HG03025 (cell line): ENCODE measurements at regions not wholly inside any gene's neighbourhood (a gene's known extent, or its start where the extent isn't known, plus 50 kb on each side); places are given as distances from the start of the nearest gene placed in this dataset.
"Not testable (repeated sequence)": the region's sequence is repeated elsewhere in the genome, so short reads cannot be mapped to it uniquely, and the experiment has no call there.

Experiments
- ATAC-seq: cut with Tn5 transposase; IDR thresholded peaks from one replicate; pipeline ENCODE4 v1.9.1; 2021; ENCODE audit warnings: mild to moderate bottlenecking, moderate library complexity; ENCODE audit not compliant: unreplicated experiment, low FRiP score

DNA sequence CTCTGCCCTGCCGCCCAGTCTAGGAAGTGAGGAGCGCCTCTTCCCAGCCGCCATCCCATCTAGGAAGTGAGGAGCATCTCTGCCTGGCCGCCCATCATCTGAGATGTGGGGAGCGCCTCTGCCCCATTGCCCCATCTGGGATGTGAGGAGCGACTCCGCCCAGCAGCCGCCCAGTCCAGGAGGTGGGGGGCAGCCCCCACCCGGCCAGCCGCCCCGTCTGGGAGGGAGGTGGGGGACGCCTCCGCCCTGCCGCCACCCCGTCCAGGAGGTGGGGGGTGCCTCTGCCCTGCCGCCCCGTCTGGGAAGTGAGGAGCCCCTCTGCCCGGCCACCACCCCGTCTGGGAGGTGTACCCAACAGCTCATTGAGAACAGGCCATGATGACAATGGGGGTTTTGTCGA lies 146.0 kb upstream of the RAB6C start:
- ATAC-seq: not testable (repeated sequence)

DNA sequence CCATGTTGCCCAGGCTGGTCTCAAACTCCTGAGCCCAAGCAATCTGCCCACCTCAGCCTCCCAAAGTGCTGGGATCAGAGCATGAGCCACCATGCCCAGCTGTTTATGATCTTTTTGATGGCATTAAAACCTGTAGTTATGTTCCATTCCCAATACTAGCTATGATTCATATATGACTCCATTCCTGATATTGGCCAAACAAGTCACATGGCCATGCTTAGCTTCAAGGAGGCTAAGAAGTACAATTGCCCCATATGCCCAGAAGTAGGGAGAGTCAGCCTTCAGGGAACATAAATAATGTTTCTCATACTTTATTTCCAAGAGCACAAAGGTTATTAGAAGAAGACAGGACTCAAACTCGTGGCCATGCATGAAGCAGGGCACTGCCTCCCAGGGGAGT lies 132.4 kb upstream of the RAB6C start:
- no peak for ATAC-seq

DNA sequence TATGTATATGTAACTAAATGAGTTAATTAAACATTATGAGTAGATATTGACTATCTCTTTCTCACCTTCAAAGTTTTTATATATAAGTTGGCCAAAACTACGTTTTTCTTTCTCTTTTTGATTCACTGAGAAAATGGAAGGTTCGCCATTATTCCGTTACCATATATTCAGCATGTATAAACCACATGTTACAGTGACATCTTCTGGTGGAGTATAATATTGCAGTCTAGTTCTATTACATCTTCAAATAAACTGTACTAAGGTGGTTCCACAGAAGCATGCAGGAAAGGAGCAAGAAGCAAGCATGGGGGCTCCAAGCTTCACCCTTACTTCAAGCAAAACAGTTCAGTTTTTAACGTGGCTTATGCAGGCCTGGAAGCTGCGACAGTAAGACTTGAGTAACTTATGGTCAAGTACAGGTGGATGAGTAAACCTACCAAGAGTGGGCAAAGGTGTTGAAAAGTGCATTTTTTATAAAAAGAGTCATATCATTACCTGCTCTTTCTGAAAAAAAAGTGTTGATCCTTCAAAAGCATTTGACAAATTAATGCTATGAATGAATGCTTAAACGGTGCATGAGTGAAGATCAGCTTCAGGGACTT lies 129.8 kb upstream of the RAB6C start:
- peak; percentile 79 for ATAC-seq

DNA sequence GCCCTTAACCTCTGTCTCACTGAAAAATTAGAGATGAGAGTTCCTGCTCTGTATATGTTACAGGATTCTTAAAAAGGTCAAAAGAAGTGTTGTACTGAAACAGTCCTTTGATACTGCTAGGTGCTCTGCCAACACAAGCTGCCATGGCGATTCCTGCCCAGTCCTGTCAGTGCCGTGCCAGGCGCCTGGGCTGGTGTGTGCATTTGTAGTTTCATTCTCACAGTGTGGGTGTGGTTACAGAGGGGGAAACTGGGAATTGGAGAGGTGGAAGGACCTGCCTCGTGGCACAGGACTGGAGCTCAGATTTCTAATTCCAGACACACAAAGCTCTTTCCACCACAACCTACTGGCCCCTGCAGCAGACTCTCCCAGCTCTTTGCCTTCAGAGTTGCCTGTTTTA lies 122.3 kb upstream of the RAB6C start:
- no peak for ATAC-seq

DNA sequence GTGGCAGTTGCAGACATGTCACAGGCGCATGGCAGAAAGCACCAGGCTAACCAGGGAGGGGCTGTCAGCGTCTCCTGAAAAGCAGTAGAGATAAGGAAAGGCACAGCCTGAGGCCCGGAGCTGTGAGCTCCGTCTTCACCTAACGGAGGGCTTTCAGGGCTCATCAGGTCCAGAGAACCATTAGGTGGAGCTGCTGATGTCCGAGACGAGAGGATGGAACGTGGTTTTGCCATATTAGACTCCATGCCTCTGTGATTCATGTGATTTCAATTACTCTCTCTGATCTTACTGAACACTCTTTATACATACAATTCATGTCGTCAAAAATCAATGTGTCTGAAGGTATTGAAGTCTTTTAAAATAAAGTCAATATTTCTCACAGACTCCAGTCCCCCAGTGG lies 120.3 kb upstream of the RAB6C start:
- no peak for ATAC-seq

DNA sequence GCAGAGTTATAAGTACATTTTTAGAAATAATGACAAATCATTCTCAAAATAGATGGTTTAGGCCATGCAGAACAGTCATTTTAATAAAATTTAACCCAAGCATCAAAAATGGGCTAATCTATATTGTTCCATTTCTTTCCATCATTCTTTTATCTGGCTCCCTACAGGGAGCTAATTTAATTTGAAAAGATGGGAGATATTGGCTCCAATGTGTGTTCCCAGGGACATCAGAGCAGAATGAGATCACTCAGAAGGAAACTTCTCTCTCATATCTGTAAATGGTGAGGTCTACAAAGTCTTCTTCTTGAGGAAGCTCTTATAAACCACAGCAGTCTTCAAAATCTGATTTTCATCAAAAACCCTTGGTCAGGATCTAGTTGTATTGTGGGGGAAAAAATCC lies 119.4 kb upstream of the RAB6C start:
- no peak for ATAC-seq

DNA sequence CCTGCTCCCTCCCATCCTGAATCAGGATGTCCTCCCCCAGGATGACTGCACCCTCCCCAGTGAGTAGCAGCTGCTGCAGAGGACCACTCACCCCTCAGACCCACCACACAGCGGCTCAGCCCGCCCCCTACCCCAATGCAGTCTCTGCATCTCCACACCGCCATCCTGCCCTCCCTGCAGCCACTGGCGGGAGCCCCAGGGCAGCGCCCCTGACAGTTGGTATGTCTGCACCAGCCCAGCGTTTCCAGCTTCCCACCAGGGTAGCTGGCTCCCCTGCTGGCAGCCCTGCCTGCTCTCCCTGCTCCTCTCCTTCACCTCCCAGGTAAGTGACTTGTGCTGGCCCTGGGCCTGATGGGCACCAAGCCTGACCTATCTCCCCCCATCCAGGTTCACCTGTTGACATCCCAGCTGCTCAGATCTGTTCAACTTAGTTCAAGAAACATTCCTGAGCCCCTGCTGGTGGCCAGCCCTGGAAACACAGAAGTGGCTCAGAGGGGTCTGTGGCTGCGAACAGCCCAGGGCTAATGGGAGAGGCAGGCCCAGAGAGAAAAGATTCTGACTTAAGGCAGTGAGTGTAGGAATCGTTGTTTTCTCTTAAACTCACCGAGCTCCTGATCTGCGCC lies 117.7 kb upstream of the RAB6C start:
- no peak for ATAC-seq

DNA sequence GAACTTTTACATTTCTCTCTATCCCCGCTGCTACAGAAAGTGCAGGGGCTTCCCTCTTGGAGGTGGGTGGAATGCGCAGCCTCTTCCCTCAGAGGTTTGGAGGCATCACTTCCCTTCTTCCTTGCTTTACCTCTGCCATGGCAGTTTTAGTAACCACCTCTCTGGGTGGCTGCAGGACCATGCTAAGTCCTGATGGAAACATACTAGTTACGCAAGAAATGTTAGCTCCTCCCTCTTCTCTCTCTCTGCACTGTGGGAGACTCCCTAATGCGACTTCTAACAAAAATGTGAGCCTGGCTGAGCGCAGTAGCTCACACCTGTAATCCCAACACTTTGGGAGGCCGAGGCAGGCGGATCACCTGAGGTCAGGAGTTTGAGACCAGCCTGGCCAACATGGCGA lies 116.8 kb upstream of the RAB6C start:
- ATAC-seq: no peak

DNA sequence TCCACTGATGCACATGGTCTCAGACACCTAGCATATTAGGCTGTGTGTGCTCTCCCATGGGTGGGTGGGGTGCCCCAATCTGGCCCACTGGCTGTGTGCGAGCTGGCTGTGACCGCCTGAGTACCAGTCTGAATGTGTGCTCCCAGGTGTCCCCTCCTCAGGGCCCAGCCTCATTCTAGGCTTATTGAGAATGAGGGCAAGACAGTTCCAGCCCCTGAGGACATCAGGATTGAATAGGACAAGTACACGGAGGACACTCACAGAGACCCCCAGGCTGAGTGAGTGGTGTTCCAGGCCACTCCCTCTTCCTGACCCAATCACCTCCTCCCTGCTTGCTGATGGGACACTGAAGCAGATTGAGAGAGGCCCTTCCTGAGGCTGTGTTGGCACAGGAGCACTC lies 116.1 kb upstream of the RAB6C start:
- no peak for ATAC-seq

DNA sequence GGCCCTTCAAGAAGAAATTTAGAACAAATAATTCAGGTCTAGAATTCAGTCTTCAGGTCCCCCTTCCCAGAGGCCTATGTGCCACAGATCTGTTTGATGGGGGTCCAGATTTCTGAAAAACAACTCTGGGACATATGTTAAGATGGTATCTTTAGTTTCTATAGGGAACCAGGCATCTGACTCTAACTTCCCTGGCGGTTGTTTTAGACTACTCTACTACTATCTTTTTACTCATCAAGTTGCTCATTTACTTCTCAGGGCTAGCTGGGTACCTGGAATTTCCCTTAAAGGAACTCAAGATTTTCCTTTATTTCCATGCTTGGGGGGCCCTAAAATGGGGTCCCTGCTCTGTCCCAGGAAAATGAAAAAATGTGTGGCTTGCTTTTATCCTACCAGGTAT lies 114.7 kb upstream of the RAB6C start:
- ATAC-seq: no peak

DNA sequence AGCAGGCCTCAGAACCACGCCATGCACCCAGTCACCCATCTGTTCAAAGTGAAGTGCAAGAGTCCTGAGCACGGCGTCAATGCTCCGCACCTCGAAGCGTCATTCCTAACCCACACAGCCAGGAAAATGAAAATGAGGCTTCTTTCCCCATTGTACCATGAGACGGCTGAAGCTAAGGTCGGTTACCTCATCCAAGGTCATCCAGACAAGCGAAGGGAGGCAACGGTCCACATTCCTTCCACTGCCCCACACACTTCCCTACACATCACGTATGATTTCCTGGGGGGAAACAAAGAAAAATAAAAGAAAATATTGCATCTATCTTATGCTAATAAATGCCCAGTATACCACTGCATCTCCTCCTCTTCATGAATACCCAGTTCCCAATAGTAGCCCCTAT lies 113.5 kb upstream of the RAB6C start:
- no peak for ATAC-seq

DNA sequence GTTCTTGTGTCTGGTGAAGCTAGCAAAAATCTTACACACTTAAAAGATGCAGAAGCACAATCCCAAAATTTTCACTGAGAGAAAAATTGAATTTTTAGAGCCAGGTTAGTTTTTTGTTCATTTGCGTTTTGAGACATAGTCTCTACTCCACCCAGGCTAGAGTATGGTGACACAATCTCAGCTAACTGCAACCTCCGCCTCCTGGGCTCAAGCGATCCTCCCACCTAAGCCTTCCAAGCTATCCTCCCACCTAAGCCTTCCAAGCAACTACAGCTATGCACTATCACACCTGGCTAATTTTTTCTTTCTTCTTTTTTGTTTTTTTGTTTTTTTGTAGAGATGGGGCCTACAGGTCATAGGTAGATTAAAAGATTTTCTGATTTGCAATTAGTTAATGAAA lies 113.1 kb upstream of the RAB6C start:
- no peak for ATAC-seq

DNA sequence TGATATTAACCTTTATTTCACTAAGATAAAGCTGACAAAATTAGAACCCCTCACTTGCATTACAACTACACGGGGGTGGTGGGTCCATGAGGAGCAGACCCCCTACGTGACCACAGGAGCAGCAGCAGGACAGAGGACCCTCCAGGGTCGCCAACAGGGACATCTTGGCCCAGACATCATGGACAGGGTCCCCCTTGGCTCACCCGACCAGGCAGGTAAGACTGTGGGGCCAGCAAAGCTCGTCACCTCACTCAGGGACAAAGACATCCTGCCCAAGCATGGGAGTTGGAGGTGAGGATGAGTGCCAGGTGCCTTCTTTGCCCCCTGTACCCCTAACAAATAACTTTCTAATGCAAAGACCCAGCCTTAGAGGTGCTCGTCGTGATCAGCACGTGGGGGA lies 111.3 kb upstream of the RAB6C start:
- ATAC-seq: no peak

DNA sequence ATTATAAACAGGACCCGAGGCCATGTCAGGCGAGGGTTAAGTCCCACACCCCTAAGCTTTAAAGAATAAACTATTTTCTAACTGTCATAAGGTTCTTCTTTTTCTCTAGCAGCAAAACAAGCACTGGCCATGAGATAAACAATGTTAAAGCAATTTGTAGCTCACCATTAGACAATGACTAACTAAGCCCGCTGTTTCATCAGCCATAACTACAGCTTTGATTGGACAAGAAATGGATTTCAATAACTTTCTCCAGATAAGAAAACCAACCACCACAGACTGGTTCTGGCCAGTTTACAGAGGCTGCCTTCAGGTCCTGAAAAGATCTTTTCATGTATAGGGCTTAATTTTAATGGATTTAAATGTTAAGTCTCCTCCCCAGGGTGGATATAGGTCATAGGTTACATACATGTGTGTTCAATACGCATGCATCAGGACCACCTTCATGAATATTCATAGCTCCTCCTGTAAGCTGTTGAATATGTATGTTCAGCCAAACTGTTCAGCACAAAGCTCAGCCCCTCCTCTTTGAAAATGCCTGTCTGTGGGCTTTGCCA lies 108.7 kb upstream of the RAB6C start:
- no peak for ATAC-seq

DNA sequence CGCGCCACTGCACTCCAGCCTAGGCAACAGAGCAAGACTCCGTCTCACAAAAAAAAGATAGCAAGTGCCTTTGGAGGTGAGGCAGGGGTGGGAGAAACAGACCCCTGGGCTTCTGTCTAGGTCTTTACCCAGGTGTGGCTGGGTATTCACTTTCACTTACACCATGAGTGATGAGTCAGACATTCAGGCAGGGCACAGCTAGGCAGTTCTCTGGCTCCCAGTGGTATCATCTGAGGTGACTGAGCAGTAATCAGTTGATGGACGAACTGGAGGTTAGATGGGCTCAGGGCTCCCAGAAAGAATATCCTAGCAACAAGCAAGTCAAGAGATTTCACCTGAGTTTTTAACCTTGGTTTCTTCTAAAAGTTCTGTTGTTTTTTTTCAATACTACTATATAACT lies 107.0 kb upstream of the RAB6C start:
- ATAC-seq: no peak

DNA sequence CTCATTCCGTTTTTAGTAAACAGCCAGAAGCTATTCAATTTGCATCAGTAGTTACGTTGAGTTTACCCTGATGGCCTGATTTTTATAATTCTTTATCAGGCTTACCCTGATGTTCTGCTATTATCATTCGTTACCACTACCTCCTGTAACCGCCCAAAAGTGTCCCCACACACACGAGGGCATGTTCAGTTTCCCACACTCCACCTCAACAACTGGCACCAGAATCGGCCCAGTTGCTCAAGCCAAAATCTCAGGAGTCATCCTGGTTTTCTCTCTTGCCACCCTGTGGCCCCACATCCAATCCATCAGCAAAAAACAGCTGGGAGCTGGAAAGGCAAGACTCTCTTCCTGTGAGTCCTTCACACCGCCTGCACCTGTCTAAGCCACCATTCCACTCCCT lies 102.9 kb upstream of the RAB6C start:
- no peak for ATAC-seq

DNA sequence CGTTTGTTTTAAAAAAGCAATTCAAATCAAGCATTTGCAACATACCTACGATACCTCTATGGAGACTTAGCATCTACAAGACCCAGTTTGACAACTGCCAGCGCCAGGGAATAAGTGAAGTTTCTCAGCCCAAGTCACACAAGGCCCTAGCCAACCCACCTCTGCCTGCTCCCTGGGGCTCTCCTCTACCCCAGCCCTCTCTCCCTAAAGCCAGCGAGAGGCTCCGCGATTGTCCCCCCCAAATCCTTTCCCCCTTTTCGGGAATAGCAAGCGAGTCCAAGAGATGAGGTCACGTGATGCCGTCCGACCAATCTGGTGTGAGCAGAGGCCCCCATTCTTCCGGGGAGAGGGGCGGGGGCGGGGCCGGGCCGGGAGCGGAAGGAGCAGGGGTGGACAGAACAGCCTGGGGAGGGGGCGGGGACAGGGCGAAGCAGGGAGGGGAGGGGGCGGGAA lies 102.2 kb upstream of the RAB6C start:
- ATAC-seq: peak; percentile 75

DNA sequence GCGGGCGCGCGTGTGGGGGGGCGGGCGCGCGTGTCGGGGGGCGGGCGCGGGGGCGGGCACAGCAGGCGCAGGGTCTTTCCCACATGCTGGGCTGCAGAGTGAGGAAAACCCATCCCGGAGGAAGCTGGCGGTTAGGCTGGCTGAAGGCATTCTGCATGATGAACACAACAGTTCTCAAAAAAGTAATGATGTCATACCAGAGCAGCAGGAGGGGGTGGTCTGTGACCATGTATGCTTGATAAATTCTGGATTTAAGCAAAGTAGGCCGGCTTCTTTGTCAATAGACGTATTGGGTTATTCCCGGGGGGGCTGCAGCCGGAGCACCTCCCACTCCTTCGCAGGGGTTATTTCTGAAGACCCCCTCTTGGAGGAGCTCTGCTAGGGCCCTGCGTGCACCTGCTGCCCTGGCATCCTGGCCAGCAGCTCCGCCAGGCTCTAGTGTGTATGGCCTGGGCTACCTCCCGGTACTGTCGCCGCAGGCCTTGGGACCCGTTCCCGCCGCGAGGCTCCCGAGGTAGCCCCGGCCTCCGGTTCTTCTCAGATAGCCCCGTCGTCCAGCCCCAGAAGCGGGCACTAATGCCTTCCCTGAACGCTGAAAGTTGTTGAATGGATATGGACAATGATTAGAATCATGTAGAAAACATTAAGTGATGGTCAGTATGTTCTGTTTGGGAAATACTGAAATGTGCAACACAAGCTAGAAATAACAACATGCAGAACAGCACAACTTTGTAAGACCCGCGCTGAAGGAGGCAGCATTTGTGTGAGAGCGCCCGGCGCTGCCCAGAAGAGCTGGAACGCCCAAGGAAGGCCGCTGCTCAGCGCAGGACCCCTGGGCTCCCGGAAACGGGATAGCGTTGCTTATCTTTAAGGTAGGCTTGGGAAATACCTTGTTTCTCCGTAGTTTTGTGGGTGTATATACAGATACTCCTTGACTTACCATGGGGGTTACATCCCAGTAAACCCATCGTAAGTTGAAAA lies 101.4 kb upstream of the RAB6C start:
- no peak for ATAC-seq

DNA sequence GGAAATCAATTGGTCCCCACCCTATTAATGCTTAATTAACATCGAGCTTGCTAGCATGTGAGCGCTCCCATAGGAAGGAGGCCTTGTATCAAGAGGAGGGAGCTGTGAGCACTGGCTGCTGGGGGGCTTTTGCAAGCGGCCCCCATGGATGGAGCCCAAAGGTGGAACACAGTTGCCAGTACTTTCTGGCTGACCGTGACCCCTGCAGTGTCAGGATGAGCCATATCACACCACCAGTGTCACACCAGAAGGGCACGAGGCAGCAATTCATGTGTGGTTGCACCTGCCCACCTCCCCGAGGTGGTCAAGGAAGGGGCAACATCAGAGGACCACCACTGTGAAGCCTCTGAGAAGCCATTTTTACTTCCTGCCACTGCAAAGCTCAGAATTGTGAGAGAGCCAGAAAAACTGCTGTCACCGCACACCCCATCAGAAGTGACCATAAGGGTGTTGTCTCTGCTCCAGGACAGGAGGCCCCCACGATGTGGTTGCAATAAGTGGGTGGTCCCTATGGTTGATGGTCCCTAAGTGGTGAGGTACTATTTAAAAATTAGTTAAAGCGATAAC lies 99.8 kb upstream of the RAB6C start:
- ATAC-seq: no peak

DNA sequence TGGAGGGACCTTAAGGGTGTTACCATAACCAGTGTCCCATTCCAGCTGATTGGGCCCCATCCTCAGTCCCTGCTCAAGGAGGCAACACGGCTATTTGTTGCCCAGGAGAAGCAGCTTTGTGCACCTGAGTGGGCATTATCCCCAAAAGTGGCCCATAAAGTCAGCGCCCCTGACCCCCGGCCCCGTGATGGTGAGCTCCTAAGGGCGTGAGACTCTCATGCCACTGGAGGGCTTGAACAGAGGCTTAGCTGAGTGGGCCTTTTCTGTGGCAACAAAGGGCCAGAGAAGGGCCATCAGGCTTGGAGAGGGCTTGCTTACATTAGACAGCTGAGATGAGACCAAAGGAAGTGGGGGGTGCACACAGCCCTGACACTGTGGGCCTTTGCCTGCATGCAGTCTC lies 99.2 kb upstream of the RAB6C start:
- no peak for ATAC-seq

DNA sequence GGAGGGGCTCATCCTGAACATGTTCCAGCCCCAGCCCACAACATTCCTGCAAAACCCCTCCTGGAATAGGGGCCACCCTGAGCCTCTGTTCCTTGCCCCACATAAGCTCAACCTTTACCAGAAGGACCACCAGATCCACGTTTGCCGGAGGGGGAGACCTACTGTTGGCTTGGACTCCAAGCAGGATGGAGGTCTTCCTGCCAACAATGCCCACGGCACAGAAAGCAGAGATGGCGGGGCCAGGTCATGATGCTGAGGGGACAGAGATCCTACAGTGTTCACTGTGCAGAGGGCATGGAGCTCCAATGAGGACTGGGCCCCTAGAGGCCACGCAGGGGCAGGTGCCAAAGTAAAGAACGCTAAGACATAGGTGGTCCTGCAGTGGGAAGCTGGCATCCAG lies 98.5 kb upstream of the RAB6C start:
- no peak for ATAC-seq
